HG03439 (cell line): ENCODE measurements at regions not wholly inside any gene's neighbourhood (a gene's known extent, or its start where the extent isn't known, plus 50 kb on each side); places are given as distances from the start of the nearest gene placed in this dataset.
"Not testable (repeated sequence)": the region's sequence is repeated elsewhere in the genome, so short reads cannot be mapped to it uniquely, and the experiment has no call there.

Experiments used
- ATAC-seq: cut with Tn5 transposase; IDR thresholded peaks from one replicate; pipeline ENCODE4 v1.9.1; 2021; ENCODE audit warnings: mild to moderate bottlenecking, moderate library complexity; ENCODE audit not compliant: unreplicated experiment

GRCh38 chr5:92841604-92842155 lies 739.3 kb downstream of the NR2F1-AS1 start:
- no peak for ATAC-seq

- no peak for ATAC-seq
These were observed 742.8 kb downstream of the NR2F1-AS1 start for GRCh38 chr5:92838253-92838652.

GRCh38 chr5:92836855-92837755 lies 743.9 kb downstream of the NR2F1-AS1 start:
- no peak for ATAC-seq

- no peak for ATAC-seq
These were observed 745.3 kb downstream of the NR2F1-AS1 start for GRCh38 chr5:92835712-92836111.

GRCh38 chr5:92823551-92823950 lies 757.5 kb downstream of the NR2F1-AS1 start:
- ATAC-seq: not testable (repeated sequence)

- no peak for ATAC-seq
These were observed 758.8 kb downstream of the NR2F1-AS1 start for GRCh38 chr5:92822183-92822582.

GRCh38 chr5:92809855-92810465 lies 771.1 kb downstream of the NR2F1-AS1 start:
- ATAC-seq: no peak

GRCh38 chr5:92808474-92808873 lies 772.5 kb downstream of the NR2F1-AS1 start:
- no peak for ATAC-seq

GRCh38 chr5:92807085-92807484 lies 773.9 kb downstream of the NR2F1-AS1 start:
- ATAC-seq: no peak

- no peak for ATAC-seq
These were observed 775.6 kb downstream of the NR2F1-AS1 start for GRCh38 chr5:92805446-92805845.

- no peak for ATAC-seq
These were observed 779.1 kb downstream of the NR2F1-AS1 start for GRCh38 chr5:92801911-92802310.

- ATAC-seq: no peak
These were observed 780.7 kb downstream of the NR2F1-AS1 start for GRCh38 chr5:92800365-92800764.

GRCh38 chr5:92795633-92796032 lies 785.4 kb downstream of the NR2F1-AS1 start:
- ATAC-seq: no peak

- ATAC-seq: no peak
These were observed 801.0 kb downstream of the NR2F1-AS1 start for GRCh38 chr5:92780057-92780456.

- no peak for ATAC-seq
These were observed 801.5 kb downstream of the NR2F1-AS1 start for GRCh38 chr5:92779536-92779935.

- ATAC-seq: no peak
These were observed 802.8 kb downstream of the NR2F1-AS1 start for GRCh38 chr5:92778261-92778660.

- no peak for ATAC-seq
These were observed 803.6 kb downstream of the NR2F1-AS1 start for GRCh38 chr5:92777421-92777820.

GRCh38 chr5:92775711-92776615 lies 805.1 kb downstream of the NR2F1-AS1 start:
- ATAC-seq: no peak

- ATAC-seq: no peak
These were observed 811.0 kb downstream of the NR2F1-AS1 start for GRCh38 chr5:92769978-92770377.

- ATAC-seq: no peak
These were observed 819.4 kb downstream of the NR2F1-AS1 start for GRCh38 chr5:92761585-92761984.

- ATAC-seq: no peak
These were observed 820.5 kb downstream of the NR2F1-AS1 start for GRCh38 chr5:92760550-92760949.
